SK-N-SH treated with all-trans-retinoic acid at 6 μM for 48 hours (cell line): ENCODE measurements at regions not wholly inside any gene's neighbourhood (a gene's known extent, or its start where the extent isn't known, plus 50 kb on each side); places are given as distances from the start of the nearest gene placed in this dataset.

Experiments used
- ATAC-seq: fragments of 200-7000 bp; cut with Tn5 transposase; 3 replicates; pipeline ENCODE4 v1.9.1; 2020; ENCODE audit warnings: mild to moderate bottlenecking, moderate library complexity
- ARNTL ChIP-seq: fragments of 450-650 bp; formaldehyde crosslinking; IDR thresholded peaks from 2 replicates; pipeline ENCODE4 v1.5.0; 2020; ENCODE audit warnings: low read depth, mild to moderate bottlenecking, moderate library complexity, borderline replicate concordance
- BACH2 ChIP-seq: fragments of 250-450 bp; sonication (Bioruptor Pico); IDR thresholded peaks from 2 replicates; pipeline ENCODE4 v1.9.0; 2021; ENCODE audit warnings: mild to moderate bottlenecking, borderline replicate concordance
- CREB5 ChIP-seq: fragments of 250-450 bp; sonication (Bioruptor Pico); IDR thresholded peaks from 2 replicates; pipeline ENCODE4 v1.5.1; 2020; ENCODE audit warnings: low read depth, mild to moderate bottlenecking, moderate library complexity
- CSDC2 ChIP-seq: fragments of 250-450 bp; sonication (Bioruptor Pico); IDR thresholded peaks from 2 replicates; pipeline ENCODE4 v1.5.0; 2020; ENCODE audit warnings: mild to moderate bottlenecking, moderate library complexity
- CSRNP3 ChIP-seq: fragments of 250-450 bp; sonication (Bioruptor Pico); IDR thresholded peaks from 2 replicates; pipeline ENCODE4 v1.5.1; 2021; ENCODE audit warnings: mild to moderate bottlenecking, moderate library complexity
- ESRRG ChIP-seq: fragments of 250-450 bp; sonication (Bioruptor Pico); IDR thresholded peaks from 2 replicates; pipeline ENCODE4 v1.6.1; 2021; ENCODE audit warnings: mild to moderate bottlenecking
- GLIS3 ChIP-seq: fragments of 250-450 bp; sonication (Bioruptor Pico); IDR thresholded peaks from 2 replicates; pipeline ENCODE4 v1.5.0; 2020; ENCODE audit warnings: mild to moderate bottlenecking, moderate library complexity
- OSR1 ChIP-seq: fragments of 250-450 bp; sonication (Bioruptor Pico); IDR thresholded peaks from 2 replicates; pipeline ENCODE4 v1.8.0; 2022; ENCODE audit warnings: moderate library complexity, mild to moderate bottlenecking, inconsistent platforms
- PATZ1 ChIP-seq: fragments of 250-450 bp; sonication (Bioruptor Pico); IDR thresholded peaks from 2 replicates; pipeline ENCODE4 v1.8.0; 2020; ENCODE audit warnings: mild to moderate bottlenecking, moderate library complexity, borderline replicate concordance
- PPARA ChIP-seq: fragments of 250-450 bp; sonication (Bioruptor Pico); IDR thresholded peaks from 2 replicates; pipeline ENCODE4 v1.5.0; 2020; ENCODE audit warnings: mild to moderate bottlenecking, borderline replicate concordance
- RARB ChIP-seq: fragments of 250-450 bp; sonication (Bioruptor Pico); IDR thresholded peaks from 2 replicates; pipeline ENCODE4 v1.8.0; 2021; ENCODE audit warnings: mild to moderate bottlenecking, moderate library complexity
- SNAI2 ChIP-seq: fragments of 250-450 bp; sonication (Bioruptor Pico); IDR thresholded peaks from 2 replicates; pipeline ENCODE4 v1.5.0; 2020; ENCODE audit warnings: mild to moderate bottlenecking, moderate library complexity
- TCF4 ChIP-seq: fragments of 250-450 bp; sonication (Bioruptor Pico); IDR thresholded peaks from 2 replicates; pipeline ENCODE4 v1.8.0; 2021; ENCODE audit warnings: mild to moderate bottlenecking, moderate library complexity, borderline replicate concordance
- TOX ChIP-seq: fragments of 250-450 bp; sonication (Bioruptor Pico); IDR thresholded peaks from 2 replicates; pipeline ENCODE4 v1.8.0; 2021; ENCODE audit warnings: mild to moderate bottlenecking, moderate library complexity, borderline replicate concordance
- ZC3H10 ChIP-seq: fragments of 250-450 bp; sonication (Bioruptor Pico); IDR thresholded peaks from 2 replicates; pipeline ENCODE4 v1.5.1; 2021; ENCODE audit warnings: mild to moderate bottlenecking, moderate library complexity
- ZFP3 ChIP-seq: fragments of 250-450 bp; sonication (Bioruptor Pico); IDR thresholded peaks from 2 replicates; pipeline ENCODE4 v1.5.0; 2020; ENCODE audit warnings: mild to moderate bottlenecking, moderate library complexity
- ZFP30 ChIP-seq: fragments of 450-650 bp; formaldehyde crosslinking; IDR thresholded peaks from 2 replicates; pipeline ENCODE4 v1.5.0; 2022; ENCODE audit warnings: mild to moderate bottlenecking, moderate library complexity
- ZNF565 ChIP-seq: fragments of 450-650 bp; formaldehyde crosslinking; conservative IDR thresholded peaks from 2 replicates; pipeline ENCODE4 v1.5.0; 2020; ENCODE audit warnings: low read depth, mild to moderate bottlenecking, moderate library complexity
- ZNF70 ChIP-seq: fragments of 450-650 bp; formaldehyde crosslinking; IDR thresholded peaks from 2 replicates; pipeline ENCODE4 v1.5.0; 2020; ENCODE audit warnings: mild to moderate bottlenecking, moderate library complexity
- ZNF8 ChIP-seq: fragments of 450-650 bp; formaldehyde crosslinking; IDR thresholded peaks from 2 replicates; pipeline ENCODE4 v1.5.0; 2020; ENCODE audit warnings: mild to moderate bottlenecking, moderate library complexity
- TF ChIP-seq, protein P1 (sequence below): fragments of 250-450 bp; sonication (Bioruptor Pico); IDR thresholded peaks from 2 replicates; pipeline ENCODE4 v1.5.0; 2020; ENCODE audit warnings: mild to moderate bottlenecking, moderate library complexity

- TF ChIP-seq PATZ1 (CRISPR knock-in tag): no peak
- no peak for TF ChIP-seq OSR1 (CRISPR knock-in tag)
- TF ChIP-seq CREB5 (CRISPR knock-in tag): no peak
- TF ChIP-seq SNAI2 (CRISPR knock-in tag): no peak
- TF ChIP-seq ZNF565: no peak
- TF ChIP-seq GLIS3 (CRISPR knock-in tag): no peak
- TF ChIP-seq RARB (CRISPR knock-in tag): no peak
These were observed 412.1 kb downstream of the SMARCA1 start (continued) for GRCh38 chrX:129111081-129111798.

- no peak for TF ChIP-seq ZNF8 (CRISPR knock-in tag)
- TF ChIP-seq CREB5 (CRISPR knock-in tag): no peak
- TF ChIP-seq, protein P1, sequence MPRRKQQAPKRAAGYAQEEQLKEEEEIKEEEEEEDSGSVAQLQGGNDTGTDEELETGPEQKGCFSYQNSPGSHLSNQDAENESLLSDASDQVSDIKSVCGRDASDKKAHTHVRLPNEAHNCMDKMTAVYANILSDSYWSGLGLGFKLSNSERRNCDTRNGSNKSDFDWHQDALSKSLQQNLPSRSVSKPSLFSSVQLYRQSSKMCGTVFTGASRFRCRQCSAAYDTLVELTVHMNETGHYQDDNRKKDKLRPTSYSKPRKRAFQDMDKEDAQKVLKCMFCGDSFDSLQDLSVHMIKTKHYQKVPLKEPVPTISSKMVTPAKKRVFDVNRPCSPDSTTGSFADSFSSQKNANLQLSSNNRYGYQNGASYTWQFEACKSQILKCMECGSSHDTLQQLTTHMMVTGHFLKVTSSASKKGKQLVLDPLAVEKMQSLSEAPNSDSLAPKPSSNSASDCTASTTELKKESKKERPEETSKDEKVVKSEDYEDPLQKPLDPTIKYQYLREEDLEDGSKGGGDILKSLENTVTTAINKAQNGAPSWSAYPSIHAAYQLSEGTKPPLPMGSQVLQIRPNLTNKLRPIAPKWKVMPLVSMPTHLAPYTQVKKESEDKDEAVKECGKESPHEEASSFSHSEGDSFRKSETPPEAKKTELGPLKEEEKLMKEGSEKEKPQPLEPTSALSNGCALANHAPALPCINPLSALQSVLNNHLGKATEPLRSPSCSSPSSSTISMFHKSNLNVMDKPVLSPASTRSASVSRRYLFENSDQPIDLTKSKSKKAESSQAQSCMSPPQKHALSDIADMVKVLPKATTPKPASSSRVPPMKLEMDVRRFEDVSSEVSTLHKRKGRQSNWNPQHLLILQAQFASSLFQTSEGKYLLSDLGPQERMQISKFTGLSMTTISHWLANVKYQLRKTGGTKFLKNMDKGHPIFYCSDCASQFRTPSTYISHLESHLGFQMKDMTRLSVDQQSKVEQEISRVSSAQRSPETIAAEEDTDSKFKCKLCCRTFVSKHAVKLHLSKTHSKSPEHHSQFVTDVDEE (CRISPR knock-in tag): no peak
- TF ChIP-seq OSR1 (CRISPR knock-in tag): no peak
- TF ChIP-seq TCF4: no peak
- ATAC-seq: no peak
These were observed 414.4 kb downstream of the SMARCA1 start for GRCh38 chrX:129108936-129109335.

DNA sequence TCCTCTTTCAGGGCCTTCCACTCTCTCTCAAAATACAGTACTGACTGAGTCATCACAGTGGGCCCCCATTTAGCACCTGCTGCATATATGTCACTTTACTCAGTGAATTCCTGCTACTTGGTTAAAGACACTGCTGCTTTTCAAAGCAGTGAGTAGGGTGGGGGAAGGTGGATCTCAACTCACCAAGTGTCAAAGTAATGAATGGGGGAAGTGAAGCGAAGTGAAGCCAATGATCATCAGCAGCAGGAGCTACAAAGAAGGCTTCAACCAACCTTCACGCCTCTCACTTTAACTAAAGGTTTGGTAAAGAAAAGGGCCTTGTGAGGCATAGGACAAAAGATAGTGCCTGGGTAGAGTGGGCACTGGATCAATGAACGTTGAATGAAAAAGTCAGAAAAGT lies 424.1 kb downstream of the SMARCA1 start:
- no peak for ATAC-seq

GRCh38 chrX:129097668-129098067 lies 425.6 kb downstream of the SMARCA1 start:
- no peak for ATAC-seq
- TF ChIP-seq ARNTL (CRISPR knock-in tag) (no peak), CSDC2 (no peak), ZC3H10 (CRISPR knock-in tag) (no peak), CSRNP3 (CRISPR knock-in tag) (no peak), RARB (CRISPR knock-in tag) (no peak), ESRRG (CRISPR knock-in tag) (no peak), ZNF8 (CRISPR knock-in tag) (no peak), OSR1 (CRISPR knock-in tag) (no peak), ZFP30 (CRISPR knock-in tag) (no peak), BACH2 (CRISPR knock-in tag) (no peak), PPARA (CRISPR knock-in tag) (no peak), ZNF565 (no peak), ZFP3 (no peak), ZNF70 (no peak)
- TF ChIP-seq, protein P1 (CRISPR knock-in tag): no peak

More for the DNA sequence above, 424.1 kb downstream of the SMARCA1 start:
- TF ChIP-seq ARNTL (CRISPR knock-in tag) (no peak), CREB5 (CRISPR knock-in tag) (no peak), BACH2 (CRISPR knock-in tag) (no peak), TCF4 (no peak), TOX (CRISPR knock-in tag) (no peak)
